Body of pancreas (tissue), 4 donors: ENCODE measurements at regions not wholly inside any gene's neighbourhood (a gene's known extent, or its start where the extent isn't known, plus 50 kb on each side); places are given as distances from the start of the nearest gene placed in this dataset.

Experiments used
- CTCF ChIP-seq, 7 experiments: fragments of 450-650 bp in 4 of 7; fragments of 200-600 bp in 3 of 7; sonication (generic) in 3 of 7; IDR thresholded peaks; one replicate each; pipeline ENCODE4 v1.5.1; 2016 to 2019; ENCODE audit warnings: antibody characterized with exemption in 7 of 7
- POLR2A ChIP-seq, 3 donors: fragments of 450-650 bp; IDR thresholded peaks; one replicate each; pipeline ENCODE4 v1.6.1; 2016; ENCODE audit warnings: antibody characterized with exemption in 3 of 3, mild to moderate bottlenecking in 2 of 3

- TF ChIP-seq CTCF (IDR thresholded peaks at IDR 0.05) (no peak), POLR2A (IDR thresholded peaks at IDR 0.05) (no peak)
Measured at GRCh38 chr14:36047912-36048311, 128.6 kb downstream of the PTCSC3 start.
